RPMI8226 (cell line): ENCODE measurements at regions not wholly inside any gene's neighbourhood (a gene's known extent, or its start where the extent isn't known, plus 50 kb on each side); places are given as distances from the start of the nearest gene placed in this dataset.

ENCODE experiments used
- DNase-seq: peaks from one replicate; pipeline ENCODE4 v3.0.0-alpha.2; 2015

GRCh38 chr1:101290922-101291561, 54.2 kb downstream of the S1PR1 start:
- no peak for DNase-seq

- peak; percentile 28 for DNase-seq
Observed at GRCh38 chr1:101291562-101292380, 55.0 kb downstream of the S1PR1 start.

DNA sequence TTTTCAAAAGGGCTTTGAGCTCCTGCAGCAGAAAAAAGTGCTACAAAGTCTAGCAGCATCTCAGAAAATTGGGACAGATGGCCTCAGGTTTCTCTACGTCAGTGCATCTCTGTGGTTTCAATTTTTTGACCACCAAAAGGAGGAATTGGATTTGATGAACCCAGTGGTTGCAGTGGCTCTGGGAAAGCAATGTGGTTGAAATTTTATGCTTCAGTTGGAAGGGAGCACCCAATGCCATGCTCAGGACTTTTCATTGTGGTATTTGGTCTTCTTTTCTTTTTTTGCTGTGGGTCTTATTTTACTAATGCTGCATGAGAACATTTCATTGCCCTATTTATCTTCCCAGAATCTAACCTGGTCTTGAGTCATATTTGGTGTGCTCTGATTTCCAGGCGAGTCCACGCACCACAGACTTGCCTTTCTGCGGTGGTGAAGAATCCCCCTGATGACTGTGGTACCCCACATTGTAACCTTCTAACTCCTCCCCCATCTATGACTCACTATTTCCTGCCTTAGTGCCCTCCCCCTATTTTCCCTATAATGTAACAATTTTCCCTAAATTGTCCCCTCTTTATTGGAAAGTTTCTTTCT, 56.7 kb downstream of the S1PR1 start:
- no peak for DNase-seq

- no peak for DNase-seq
Observed at GRCh38 chr1:101295209-101295608, 58.4 kb downstream of the S1PR1 start.

DNA sequence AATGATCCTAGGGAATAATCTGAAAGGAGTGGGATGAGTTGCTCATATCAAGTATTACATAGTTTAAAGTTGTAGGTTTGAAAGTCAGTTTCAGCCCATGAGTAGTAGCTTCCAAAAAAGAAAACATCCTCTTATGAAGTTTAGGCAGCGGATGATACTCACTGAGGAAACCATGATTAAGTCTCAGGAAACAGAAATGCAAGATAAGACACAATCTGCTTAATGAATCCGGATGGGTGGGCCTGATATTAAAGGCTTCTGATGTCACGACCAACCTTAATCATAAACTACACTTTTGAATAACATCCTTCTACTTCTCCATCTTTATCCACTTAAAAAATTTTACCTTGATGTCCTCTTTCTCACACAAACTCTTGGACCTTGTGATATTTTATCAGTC, 61.8 kb downstream of the S1PR1 start:
- DNase-seq, result no peak

DNA sequence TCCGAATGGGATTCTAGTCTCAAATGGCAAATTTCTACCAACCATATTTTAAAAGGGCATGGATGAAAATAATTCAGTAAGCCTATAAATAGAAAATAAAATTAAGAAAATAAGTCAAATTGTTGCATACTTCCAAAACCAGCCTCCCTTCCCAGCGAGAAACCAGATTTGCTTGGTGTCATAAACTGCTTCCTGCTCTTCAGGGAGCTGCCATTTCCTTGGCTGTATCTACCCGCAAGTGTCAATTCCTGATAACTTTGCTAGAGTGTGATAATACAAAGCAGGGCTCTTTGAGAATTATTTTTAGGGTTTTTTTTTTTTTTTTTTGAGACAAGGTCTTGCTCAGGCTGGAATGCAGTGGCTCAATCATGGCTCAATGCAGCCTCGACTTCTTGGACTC, 62.3 kb downstream of the S1PR1 start:
- DNase-seq, result no peak

DNA sequence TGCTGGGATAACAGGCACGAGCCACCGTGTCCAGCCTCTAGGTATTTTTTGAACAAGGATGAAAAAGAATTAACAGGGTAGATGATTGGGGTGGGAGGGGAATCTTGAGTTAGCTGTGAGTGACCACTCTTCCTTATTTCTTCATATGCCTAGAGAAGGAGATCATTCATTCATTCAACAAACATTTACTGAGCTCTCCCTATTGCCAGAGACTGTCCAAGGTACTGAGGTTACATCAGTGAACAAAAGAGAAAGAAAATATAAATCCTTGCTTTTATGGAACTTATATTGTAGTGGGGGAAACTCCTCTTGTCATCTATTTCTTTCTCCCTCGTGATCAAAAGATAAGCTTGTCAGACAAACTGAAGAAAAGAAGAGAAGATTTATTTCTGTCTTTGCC, 62.9 kb downstream of the S1PR1 start:
- no peak for DNase-seq

DNA sequence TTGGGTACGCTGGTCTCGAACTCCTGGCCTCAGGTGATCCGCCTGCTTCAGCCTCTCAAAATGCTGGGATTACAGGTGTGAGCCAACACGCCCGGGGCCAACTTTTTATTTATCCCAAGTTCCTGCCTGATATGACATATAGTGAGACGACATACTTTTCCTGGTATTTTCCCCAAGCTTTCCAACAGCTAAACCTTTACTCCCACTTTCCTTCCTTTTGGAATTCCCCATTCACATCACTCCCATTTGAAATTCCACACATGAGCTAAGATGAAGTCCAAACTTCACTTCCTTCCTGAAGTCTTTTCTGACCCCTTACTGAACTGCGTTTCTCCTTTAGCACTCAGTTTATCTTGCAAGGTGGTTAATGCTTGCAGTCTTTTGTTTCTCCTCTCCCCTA, 64.1 kb downstream of the S1PR1 start:
- DNase-seq, result no peak

DNA sequence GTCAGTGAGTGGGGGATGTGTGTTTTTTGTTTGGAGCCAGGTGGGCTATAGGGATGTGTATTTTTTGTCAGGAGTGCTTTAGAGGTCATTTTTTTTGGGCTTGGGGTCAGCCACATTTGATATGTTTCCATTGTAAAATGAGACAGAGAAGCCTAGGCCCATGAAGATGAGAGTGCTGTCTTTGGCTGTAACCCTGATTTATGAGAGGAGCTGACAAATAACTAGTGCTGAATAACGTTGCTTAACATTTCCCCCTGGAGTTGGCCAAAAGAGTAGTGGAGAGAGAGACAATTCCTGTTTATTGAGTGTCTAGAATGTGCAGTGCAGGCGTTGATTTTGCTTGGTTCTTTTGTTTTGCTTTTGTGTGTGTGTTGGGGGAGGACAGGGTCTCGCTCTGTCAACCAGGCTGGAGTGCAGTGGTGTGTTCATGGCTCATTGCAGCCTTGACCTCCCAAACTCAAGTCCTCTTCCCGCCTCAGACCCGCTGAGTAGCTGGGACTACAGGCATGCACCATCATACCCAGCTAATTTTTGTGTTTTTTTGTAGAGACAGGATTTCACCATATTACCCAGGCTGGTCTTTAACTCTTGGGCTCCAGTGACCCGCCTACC, 64.7 kb downstream of the S1PR1 start:
- DNase-seq, result no peak

DNA sequence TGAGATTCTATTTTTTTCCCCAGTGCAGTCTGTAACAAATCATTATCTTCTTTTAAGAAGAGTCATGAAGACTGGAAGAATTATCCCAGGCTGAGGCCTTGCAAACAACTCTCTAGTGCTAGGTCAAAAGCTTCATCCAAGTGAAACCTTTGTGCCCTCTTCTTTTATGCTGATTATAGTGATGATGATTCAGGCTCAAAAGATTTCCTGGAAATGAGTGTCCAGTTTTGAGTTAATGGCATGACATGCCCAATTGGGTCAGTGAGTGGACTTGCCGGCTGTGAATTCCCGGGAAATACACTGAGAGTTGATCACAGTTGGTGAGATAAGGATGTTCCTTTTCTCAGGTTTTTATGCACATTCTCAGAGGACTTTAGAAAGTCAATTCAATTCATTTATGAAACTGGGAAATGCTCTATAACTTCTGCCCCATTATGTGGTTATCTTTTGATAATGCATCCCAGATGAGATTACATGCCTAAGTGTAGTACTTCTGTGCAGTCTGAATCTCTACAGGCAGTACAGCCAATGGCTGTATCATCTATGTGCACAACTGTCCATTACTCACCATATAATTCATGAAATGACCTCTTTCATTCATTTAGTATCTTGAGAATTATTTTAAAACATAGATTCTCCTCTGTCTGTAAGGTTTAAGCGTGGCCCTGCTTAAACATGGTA, 66.2 kb downstream of the S1PR1 start:
- DNase-seq, result no peak

- no peak for DNase-seq
Observed at GRCh38 chr1:101307985-101308689, 71.3 kb downstream of the S1PR1 start.

- DNase-seq, result no peak
Observed at GRCh38 chr1:101308935-101309333, 72.1 kb downstream of the S1PR1 start.

- peak; percentile 50 for DNase-seq
Observed at GRCh38 chr1:101309334-101310311, 72.8 kb downstream of the S1PR1 start.

DNA sequence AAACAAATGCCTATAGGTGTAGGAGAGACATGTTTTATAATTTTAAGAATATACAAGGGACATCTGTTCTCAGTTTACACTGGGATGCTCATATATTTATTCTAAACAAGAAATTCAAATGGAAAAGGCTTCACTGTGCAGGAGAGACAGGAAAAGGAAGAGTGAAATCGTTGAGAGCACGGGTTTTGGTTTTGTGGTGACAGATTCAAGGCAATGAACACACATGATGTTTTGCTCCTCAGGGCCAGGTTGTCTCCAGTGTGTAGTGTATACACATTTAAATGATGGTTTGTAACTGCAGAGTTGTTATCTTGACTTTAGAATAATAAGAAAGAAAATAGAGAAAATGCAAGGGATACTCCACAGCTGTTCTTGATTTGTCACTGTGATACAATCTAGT, 73.7 kb downstream of the S1PR1 start:
- DNase-seq, result no peak

DNA sequence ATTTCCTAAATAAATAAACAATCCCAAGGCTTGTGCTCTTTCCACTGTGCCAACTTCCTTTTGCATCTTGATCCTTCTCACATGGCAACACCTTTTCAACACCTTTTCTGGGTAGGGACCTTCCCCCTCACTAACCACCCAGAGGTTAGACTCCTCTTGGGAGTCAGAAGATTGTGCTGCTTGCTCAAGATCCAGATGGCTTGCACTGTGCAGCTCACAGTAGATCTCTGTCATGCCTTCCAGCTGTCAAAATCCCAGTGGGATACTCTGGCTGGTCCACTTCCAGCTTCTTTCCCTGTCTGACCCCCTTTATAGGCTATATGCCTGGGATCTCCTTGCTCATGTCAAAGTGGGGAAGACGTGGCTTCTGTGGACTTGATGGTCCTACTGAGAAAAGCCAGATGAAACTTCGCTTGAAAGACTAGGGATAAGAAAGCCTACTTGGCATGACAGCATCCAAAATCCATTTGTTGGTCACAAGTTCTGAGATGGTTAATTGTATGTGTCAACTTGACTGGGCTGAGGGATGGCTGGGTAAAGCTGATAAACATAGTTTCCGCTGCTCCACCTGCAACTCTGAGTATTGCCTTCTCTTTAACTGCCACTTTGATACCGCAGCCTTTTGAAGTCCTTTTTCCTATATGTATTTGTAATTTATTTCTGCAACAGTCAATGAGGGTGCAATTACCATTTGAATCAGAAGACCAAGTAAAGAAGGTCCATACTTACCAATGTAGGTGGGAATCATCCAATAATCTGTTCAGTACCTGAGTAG, 74.5 kb downstream of the S1PR1 start:
- DNase-seq, result no peak

GRCh38 chr1:101312147-101312546, 75.3 kb downstream of the S1PR1 start:
- DNase-seq, result no peak

DNA sequence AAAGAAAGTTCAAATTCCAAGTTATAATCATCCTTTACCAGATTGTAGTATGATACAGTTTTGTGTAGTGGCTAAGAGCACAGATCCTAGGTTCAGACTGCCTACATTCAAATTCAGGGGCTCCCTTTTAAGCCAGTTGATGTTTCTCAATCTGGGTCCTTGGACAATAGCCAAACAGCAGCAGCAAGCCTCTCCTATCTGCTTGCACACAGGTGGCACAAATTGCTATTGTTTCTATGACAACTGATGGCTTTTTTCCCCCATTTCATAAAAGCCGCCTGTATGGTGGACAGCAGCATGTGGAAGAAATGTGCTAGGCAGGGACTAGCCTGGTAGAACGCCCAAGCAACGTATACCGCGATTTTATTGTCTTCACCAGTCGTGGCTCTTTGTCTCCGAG, 76.5 kb downstream of the S1PR1 start:
- DNase-seq, result peak; percentile 6

GRCh38 chr1:101314244-101314643, 77.4 kb downstream of the S1PR1 start:
- no peak for DNase-seq

DNA sequence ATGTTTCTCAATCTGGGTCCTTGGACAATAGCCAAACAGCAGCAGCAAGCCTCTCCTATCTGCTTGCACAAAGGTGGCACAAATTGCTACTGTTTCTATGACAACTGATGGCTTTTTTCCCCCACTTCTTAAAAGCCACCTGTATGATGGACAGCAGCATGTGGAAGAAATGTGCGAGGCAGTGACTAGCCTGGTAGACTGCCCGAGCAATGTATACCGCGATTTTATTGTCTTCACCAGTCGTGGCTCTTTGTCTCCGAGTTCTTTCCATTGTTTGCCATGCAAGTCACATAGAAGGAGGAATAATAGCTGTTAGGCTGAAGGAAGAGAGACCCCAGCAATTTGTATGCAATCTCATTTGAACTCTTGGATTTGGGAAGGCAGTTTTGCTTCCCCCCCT, 79.4 kb downstream of the S1PR1 start:
- no peak for DNase-seq

GRCh38 chr1:101316799-101317198, 80.0 kb downstream of the S1PR1 start:
- no peak for DNase-seq
